GM18508 (cell line): ENCODE measurements at regions not wholly inside any gene's neighbourhood (a gene's known extent, or its start where the extent isn't known, plus 50 kb on each side); places are given as distances from the start of the nearest gene placed in this dataset.

Experiments used
- ATAC-seq: cut with Tn5 transposase; IDR thresholded peaks from one replicate; pipeline ENCODE4 v1.9.1; 2021; ENCODE audit warnings: moderate number of reproducible peaks; ENCODE audit not compliant: insufficient read depth, unreplicated experiment

- ATAC-seq, result no peak
These were observed 112.2 kb upstream of the PLPPR4 start for GRCh38 chr1:99152132-99152531.

GRCh38 chr1:99163671-99164070 lies 100.6 kb upstream of the PLPPR4 start:
- ATAC-seq, result no peak

DNA sequence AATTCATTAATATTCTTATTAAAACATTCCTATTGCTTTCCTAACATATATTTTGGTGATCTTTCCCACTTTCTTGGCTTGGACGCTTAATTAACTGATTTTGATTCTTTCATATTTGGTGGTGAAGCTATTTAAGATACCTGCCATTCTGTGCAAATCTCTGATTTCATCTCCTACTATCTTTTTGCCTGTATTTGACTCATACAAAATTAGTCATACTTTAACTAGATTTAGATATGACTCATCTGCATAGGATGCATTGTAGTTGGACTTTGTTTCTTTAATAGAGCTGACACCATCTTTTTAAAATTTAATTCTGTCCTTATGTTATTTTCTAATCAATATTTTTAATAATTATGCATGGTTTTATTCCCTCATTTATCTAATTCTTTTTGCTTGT lies 93.8 kb upstream of the PLPPR4 start:
- ATAC-seq, result peak; percentile 69

- no peak for ATAC-seq
These were observed 93.0 kb upstream of the PLPPR4 start for GRCh38 chr1:99171184-99171813.

DNA sequence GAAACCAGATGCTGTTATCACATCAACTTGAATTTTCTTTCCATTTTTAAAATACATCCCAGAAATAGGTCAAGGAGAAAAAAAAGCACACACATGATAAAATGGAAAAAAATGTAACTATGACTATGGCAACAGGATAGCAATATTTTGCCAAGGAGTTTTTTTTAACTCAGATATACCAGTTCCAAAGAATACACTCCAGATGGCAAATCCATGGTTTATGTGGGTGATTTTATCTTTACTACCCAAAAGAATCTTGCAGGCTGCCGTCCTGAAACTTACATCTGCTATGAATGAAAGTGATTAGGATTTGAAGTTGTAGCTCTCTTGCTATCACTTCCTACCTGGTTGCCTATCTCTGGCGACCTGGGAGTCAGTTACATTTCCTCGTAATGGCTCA lies 91.0 kb upstream of the PLPPR4 start:
- ATAC-seq, result no peak

- no peak for ATAC-seq
These were observed 90.4 kb upstream of the PLPPR4 start for GRCh38 chr1:99173900-99174299.

DNA sequence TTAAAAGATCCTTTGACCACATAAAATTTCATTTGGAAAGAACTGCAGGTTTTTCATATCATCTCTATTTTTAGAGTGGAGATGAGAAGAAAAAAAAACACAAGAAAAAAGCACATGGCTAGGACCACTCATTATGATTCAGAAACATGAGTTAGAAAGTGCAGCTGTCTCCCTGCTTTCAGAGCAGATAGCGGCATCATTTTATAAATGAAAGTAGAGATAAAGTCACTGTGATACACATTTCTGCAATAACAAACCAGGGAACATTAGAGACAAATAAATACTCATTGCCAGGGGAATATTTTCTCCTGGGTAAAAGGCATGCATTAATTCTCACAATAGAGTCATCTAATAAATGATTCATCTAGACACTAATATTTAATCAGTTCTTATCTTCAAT lies 87.5 kb upstream of the PLPPR4 start:
- no peak for ATAC-seq

- ATAC-seq, result no peak
These were observed 86.8 kb upstream of the PLPPR4 start for GRCh38 chr1:99177465-99177864.

GRCh38 chr1:99180343-99180808 lies 83.9 kb upstream of the PLPPR4 start:
- ATAC-seq, result peak; percentile 97

DNA sequence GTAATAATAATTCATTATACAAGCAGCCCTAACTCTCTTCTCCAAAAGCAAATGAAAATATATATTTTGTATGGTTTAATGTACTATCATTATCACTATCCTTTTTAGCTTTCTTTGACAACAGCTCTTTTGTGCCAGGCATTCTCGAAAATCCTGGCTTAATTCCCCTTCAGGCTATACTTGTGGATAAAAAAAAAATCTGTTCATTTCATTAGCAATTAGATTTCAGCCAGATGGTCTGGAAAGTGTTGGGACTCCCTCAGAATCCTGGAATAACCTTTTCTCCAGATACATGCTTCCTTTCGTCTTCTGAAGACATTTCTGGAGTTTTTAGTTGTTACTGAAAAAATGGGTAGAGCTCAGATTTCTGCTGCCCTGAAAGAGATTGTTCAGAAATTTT lies 83.4 kb upstream of the PLPPR4 start:
- no peak for ATAC-seq

- no peak for ATAC-seq
These were observed 82.4 kb upstream of the PLPPR4 start for GRCh38 chr1:99181892-99182291.

GRCh38 chr1:99185196-99185595 lies 79.1 kb upstream of the PLPPR4 start:
- ATAC-seq, result no peak

- no peak for ATAC-seq
These were observed 70.9 kb upstream of the PLPPR4 start for GRCh38 chr1:99193431-99193830.

GRCh38 chr1:99198393-99198792 lies 65.9 kb upstream of the PLPPR4 start:
- ATAC-seq, result no peak

DNA sequence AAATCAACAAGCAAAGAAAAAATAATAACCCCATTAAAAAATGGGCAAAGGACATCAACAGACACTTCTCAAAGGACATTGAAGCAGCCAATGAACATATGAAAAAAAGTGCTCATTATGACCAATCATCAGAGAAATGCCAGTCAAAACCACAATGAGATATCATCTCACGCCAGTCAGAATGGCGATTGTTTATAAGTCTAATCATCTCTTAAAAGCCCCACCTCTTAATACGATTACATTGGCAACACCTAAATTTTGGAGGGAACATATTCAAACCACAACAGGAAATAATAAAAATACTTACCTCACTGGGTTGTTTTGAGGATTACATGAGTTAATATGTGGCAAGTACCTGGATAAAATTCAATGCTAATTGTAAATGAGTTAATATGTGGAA lies 57.1 kb upstream of the PLPPR4 start:
- ATAC-seq, result no peak
